ENCODE measurements at regions not wholly inside any gene's neighbourhood (a gene's known extent, or its start where the extent isn't known, plus 50 kb on each side); places are given as distances from the start of the nearest gene placed in this dataset.

DNA sequence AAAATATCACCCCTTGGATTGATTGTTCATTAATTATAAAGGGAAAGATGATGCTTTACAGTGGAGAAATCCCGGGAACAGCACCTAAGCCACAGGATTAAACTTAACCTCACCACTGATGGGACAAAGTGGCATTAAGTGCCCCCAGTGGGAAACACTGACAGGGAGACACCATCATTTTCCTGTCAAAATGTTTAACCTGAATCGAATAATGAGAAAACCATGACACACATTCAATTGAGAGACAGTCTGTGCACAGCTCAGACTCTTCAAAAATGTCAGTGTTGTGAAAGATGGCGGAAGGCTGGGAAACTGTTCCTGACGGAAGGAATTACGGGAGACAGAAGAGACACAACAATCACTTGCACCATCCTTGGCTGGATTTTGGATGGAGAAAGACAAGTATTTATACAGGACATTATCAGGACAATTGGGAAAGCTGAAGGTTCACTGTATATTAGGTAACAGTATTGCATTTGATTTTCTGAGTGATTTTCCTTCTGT is 111.8 kb upstream of the ASB18 start:
- no peak for TF ChIP-seq POLR2A (IDR thresholded peaks at IDR 0.05)
- TF ChIP-seq, protein P1, sequence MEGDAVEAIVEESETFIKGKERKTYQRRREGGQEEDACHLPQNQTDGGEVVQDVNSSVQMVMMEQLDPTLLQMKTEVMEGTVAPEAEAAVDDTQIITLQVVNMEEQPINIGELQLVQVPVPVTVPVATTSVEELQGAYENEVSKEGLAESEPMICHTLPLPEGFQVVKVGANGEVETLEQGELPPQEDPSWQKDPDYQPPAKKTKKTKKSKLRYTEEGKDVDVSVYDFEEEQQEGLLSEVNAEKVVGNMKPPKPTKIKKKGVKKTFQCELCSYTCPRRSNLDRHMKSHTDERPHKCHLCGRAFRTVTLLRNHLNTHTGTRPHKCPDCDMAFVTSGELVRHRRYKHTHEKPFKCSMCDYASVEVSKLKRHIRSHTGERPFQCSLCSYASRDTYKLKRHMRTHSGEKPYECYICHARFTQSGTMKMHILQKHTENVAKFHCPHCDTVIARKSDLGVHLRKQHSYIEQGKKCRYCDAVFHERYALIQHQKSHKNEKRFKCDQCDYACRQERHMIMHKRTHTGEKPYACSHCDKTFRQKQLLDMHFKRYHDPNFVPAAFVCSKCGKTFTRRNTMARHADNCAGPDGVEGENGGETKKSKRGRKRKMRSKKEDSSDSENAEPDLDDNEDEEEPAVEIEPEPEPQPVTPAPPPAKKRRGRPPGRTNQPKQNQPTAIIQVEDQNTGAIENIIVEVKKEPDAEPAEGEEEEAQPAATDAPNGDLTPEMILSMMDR (IDR thresholded peaks at IDR 0.05) = no peak
- no peak for TF ChIP-seq EP300 (IDR thresholded peaks at IDR 0.05)

Data from sigmoid colon (tissue), 4 donors.